H1 (cell line): ENCODE measurements at regions not wholly inside any gene's neighbourhood (a gene's known extent, or its start where the extent isn't known, plus 50 kb on each side); places are given as distances from the start of the nearest gene placed in this dataset.

Experiments
- CHD2 ChIP-seq: IDR thresholded peaks from 2 replicates; pipeline ENCODE4 v1.6.1; 2012; ENCODE audit warnings: low read length, improper control_type of control experiment
- CREB1 ChIP-seq: IDR thresholded peaks from 2 replicates; pipeline ENCODE4 v1.6.1; 2012; ENCODE audit warnings: inconsistent platforms
- CTCF ChIP-seq, 3 experiments: IDR thresholded peaks; 1 replicate in 2 of 3; 2 replicates in 1 of 3; pipeline versions ENCODE4 v1.5.1 to v1.6.1; 2011; ENCODE audit warnings: low read length in 3 of 3, mild to moderate bottlenecking in 3 of 3, inconsistent platforms in 2 of 3, low read depth in 1 of 3, moderate library complexity in 1 of 3; ENCODE audit not compliant: insufficient read depth in 1 of 3; ENCODE audit errors: control extremely low read depth in 1 of 3
- HDAC2 ChIP-seq, 2 experiments: fragments of 300-600 bp in 1 of 2; sonication (generic) in 1 of 2; IDR thresholded peaks; 2 replicates each; pipeline ENCODE4 v1.6.1; 2011 to 2012; ENCODE audit warnings: low read depth in 2 of 2, low read length in 2 of 2, mild to moderate bottlenecking in 2 of 2, moderate library complexity in 2 of 2, borderline replicate concordance in 1 of 2, inconsistent platforms in 1 of 2
- KDM1A ChIP-seq: fragments of 200-600, 300-600 bp; sonication (generic); IDR thresholded peaks from 2 replicates; pipeline ENCODE4 v1.7.1; 2016; ENCODE audit warnings: mild to moderate bottlenecking, low read length, borderline replicate concordance
- MAFK ChIP-seq: IDR thresholded peaks from 2 replicates; pipeline ENCODE4 v1.6.1; 2012; ENCODE audit warnings: low read depth, mild to moderate bottlenecking, improper control_type of control experiment, low read length
- MAX ChIP-seq: IDR thresholded peaks from 2 replicates; pipeline ENCODE4 v1.6.1; 2012; ENCODE audit warnings: inconsistent platforms
- POLR2A ChIP-seq, 2 experiments: IDR thresholded peaks; 1 replicate in 1 of 2; 2 replicates in 1 of 2; pipeline ENCODE4 v1.6.1; 2011; ENCODE audit warnings: low read depth in 2 of 2, low read length in 2 of 2, mild to moderate bottlenecking in 2 of 2; ENCODE audit errors: control extremely low read depth in 1 of 2
- POLR2AphosphoS5 ChIP-seq: IDR thresholded peaks from 2 replicates; pipeline ENCODE4 v1.6.1; 2011; ENCODE audit warnings: low read depth, low read length
- RAD21 ChIP-seq, 2 experiments: IDR thresholded peaks in 1 of 2; conservative IDR thresholded peaks in 1 of 2; 2 replicates each; pipeline ENCODE4 v1.6.1; 2011; ENCODE audit warnings: low read depth in 2 of 2, low read length in 2 of 2, improper control_type of control experiment in 1 of 2, inconsistent platforms in 1 of 2, mild to moderate bottlenecking in 1 of 2, moderate library complexity in 1 of 2
- RXRA ChIP-seq: IDR thresholded peaks from 2 replicates; pipeline ENCODE4 v1.6.1; 2011; ENCODE audit warnings: low read depth, mild to moderate bottlenecking, low read length, moderate library complexity; ENCODE audit not compliant: insufficient read depth
- TCF12 ChIP-seq: IDR thresholded peaks from 2 replicates; pipeline ENCODE4 v1.6.1; 2011; ENCODE audit warnings: low read depth, mild to moderate bottlenecking, low read length
- USF2 ChIP-seq: IDR thresholded peaks from 2 replicates; pipeline ENCODE4 v1.6.1; 2011; ENCODE audit warnings: low read length, improper control_type of control experiment
- YY1 ChIP-seq: IDR thresholded peaks from 2 replicates; pipeline ENCODE4 v1.6.1; 2011; ENCODE audit warnings: low read depth, mild to moderate bottlenecking, low read length

GRCh38 chr13:34151885-34152284 is 333.9 kb downstream of the RFC3 start:
- TF ChIP-seq CTCF (IDR thresholded peaks at IDR 0.05; ENCODE audit: control extremely low read depth in 1 of 3, insufficient read depth in 1 of 3, low read depth in 1 of 3, low read length in 3 of 3) (no peak), RAD21 (IDR thresholded peaks at IDR 0.05 in 1 of 2, conservative IDR thresholded peaks at IDR 0.05 in 1 of 2; ENCODE audit: low read depth in 2 of 2, low read length in 2 of 2) (no peak), POLR2AphosphoS5 (no peak), POLR2A (IDR thresholded peaks at IDR 0.05; ENCODE audit: control extremely low read depth in 1 of 2, low read depth in 2 of 2, low read length in 2 of 2) (no peak), CREB1 (no peak), USF2 (no peak), KDM1A (no peak), CHD2 (no peak), MAFK (no peak), MAX (no peak), YY1 (no peak), RXRA (no peak), HDAC2 (IDR thresholded peaks at IDR 0.05; ENCODE audit: borderline replicate concordance in 1 of 2, low read depth in 2 of 2, low read length in 2 of 2) (no peak), TCF12 (no peak)
